Inferior parietal cortex (tissue), 1 donor: ENCODE measurements at regions not wholly inside any gene's neighbourhood (a gene's known extent, or its start where the extent isn't known, plus 50 kb on each side); places are given as distances from the start of the nearest gene placed in this dataset.
"Not testable (repeated sequence)": the region's sequence is repeated elsewhere in the genome, so short reads cannot be mapped to it uniquely, and the experiment has no call there.

ENCODE experiments used
- DNase-seq: peaks from one replicate; pipeline ENCODE4 v3.0.0-alpha.2; 2016; ENCODE audit errors: extremely low spot score

- DNase-seq, result no peak
Measured at GRCh38 chr1:82154219-82154970, 353.7 kb downstream of the ADGRL2 start.

GRCh38 chr1:82153752-82154151, 353.0 kb downstream of the ADGRL2 start:
- no peak for DNase-seq

DNA sequence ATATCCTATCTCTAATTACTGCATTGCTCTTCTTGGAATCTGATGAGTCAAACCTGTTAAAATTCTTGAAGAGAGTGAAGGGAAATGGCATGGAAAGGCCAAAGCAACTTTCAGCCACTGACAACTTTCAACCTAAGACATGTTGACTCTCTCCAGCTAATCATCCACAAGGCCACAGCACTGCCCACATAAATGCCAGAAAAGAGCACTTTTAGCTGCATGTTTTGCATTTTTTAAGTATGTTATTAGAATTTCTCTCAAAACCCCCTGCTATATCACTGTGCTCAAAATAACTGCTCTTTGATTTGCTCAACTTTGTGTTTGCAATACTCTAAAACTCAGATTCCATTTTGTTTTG, 352.5 kb downstream of the ADGRL2 start:
- no peak for DNase-seq

DNA sequence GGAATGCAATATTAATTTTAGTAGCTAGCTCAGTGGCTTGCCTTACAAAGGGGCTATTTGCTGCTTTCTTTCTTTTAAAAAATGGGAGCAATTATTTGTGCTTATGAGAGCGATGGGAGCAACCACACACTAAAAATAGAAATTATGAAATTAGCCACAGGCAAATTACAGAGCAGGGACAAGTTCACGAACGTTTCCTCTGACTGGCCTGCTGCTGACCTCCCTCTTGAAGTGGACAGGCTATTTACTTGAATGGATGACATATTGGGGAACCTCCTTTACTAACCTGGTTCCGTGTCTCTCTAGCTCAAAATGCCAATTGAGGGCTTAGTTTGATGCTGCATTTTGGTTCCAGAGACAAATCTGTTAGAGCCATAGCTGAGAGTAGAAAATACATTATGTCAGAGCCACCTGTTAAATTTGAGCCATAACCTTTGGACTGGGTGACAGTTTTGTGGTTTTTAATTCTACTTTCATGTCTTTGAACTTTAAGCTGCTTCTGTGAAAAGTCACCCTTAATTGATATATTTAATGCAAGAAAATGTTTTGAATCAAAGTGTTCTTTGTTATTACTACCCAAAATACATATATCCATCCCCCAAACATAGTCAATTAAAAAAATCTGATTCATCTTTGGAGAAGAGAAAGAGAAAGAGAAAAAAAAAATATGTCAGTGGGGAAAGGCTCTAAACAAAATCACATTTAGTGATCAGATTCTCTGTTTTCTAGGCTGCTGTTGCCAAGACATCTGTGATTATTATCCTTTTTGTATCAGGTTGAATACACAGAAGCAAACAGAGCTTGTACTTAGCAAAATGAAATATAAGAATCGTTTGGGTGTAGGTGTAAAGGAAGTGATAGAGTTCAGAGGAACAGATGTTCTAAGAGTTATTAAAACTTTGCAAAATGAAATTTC, 351.9 kb downstream of the ADGRL2 start:
- DNase-seq, result no peak

DNA sequence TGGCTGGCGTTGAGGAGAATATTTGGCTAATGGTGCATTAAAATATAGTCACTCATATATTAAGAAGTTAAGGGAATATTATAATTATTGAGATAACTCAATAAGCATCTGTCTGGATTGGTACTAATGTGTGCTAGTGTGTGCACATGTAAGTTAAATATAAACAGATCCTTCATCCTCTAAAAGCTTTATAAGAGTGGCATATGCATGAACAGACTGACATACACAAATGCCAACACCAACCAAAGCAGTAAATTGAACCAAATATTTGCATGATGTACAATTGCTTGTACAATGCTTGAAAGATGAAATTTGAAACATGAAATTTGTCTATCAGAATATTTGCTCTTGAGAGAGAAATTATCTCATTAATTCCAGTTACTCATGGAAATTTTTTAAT, 344.9 kb downstream of the ADGRL2 start:
- no peak for DNase-seq

- DNase-seq, result no peak
Measured at GRCh38 chr1:82143108-82143833, 342.5 kb downstream of the ADGRL2 start.

- DNase-seq, result no peak
Measured at GRCh38 chr1:82141390-82141789, 340.7 kb downstream of the ADGRL2 start.

DNA sequence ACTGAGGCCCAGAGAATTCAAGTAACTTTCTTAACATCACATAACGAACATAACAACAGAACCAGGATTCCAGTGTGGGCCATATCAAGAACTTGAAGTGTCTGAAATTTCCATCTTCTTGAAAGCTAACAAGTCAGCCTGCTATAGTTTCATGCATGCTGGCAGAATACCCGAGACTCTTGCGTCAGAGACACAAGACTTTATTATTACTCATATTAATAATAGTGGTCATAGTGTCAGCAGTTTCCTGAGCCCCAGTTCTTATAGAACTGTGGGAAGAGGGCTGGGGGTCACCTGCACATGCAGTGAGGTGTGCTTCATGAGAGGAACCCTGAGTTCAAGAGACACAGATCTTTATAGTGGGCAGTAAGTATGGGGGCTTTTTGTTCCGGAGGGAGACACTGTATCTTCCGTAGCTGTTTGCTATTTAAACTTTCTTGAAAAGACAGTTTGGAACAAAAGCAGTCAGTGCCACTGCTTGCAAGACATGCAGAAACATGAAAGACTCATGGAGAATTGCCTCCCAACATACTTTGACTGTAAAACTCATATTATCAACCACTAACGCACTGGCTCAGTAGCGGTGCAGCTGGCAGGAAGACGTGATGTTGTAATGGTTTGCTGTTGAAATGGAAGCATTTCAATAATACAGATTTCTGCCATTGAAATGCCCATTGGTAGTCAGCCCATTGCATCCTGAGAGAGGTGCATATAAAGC, 339.2 kb downstream of the ADGRL2 start:
- no peak for DNase-seq

DNA sequence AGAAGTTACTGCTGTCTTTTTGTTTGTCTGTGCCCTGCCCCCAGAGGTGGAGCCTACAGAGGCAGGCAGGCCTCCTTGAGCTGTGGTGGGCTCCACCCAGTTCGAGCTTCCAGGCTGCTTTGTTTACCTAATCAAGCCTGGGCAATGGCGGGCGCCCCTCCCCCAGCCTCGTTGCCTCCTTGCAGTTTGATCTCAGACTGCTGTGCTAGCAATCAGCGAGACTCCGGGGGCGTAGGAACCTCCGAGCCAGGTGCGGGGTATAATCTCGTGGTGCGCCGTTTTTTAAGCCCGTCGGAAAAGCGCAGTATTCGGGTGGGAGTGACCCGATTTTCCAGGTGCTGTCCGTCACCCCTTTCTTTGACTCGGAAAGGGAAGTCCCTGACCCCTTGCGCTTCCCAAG, 335.6 kb downstream of the ADGRL2 start:
- not testable (repeated sequence) for DNase-seq

DNA sequence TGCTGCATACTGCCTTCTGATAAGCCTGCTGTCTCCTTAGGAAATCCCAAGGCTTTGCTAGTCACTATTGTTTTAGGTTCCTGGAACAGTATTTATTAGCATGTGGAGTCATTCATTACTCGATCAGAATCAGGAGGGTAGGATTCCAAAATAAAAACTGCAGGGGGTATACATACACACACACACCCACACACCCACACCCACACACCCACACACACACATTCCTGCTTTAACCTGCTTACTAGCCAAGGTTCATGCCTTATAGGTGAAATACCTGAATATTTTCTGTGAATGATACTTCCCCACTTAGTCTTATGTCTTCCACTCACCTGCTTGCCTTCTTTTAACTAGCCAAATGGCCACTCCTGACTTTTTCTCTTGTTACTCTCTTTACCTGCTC, 325.1 kb downstream of the ADGRL2 start:
- DNase-seq, result no peak

GRCh38 chr1:82125119-82125518, 324.4 kb downstream of the ADGRL2 start:
- DNase-seq, result no peak

- no peak for DNase-seq
Measured at GRCh38 chr1:82121421-82121820, 320.7 kb downstream of the ADGRL2 start.

GRCh38 chr1:82116105-82116504, 315.4 kb downstream of the ADGRL2 start:
- no peak for DNase-seq

DNA sequence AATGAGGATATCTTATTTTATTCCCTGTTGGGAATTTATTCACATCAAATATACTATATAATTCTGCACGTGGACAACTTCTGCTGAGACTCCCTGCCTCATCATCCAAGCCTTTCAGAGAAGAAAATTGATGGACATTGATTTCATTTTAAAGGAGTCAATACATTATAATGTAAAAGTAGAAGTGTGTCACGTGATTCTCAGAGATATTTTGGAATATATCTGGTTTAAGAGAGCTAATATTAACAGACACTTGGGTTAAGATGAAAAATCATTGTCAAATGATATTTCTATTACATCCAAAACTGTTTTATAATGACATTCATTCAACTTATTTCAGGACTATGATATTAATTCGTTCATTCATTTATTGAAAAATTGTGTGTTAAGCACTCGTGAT, 314.2 kb downstream of the ADGRL2 start:
- no peak for DNase-seq

GRCh38 chr1:82110366-82111254, 309.9 kb downstream of the ADGRL2 start:
- no peak for DNase-seq

DNA sequence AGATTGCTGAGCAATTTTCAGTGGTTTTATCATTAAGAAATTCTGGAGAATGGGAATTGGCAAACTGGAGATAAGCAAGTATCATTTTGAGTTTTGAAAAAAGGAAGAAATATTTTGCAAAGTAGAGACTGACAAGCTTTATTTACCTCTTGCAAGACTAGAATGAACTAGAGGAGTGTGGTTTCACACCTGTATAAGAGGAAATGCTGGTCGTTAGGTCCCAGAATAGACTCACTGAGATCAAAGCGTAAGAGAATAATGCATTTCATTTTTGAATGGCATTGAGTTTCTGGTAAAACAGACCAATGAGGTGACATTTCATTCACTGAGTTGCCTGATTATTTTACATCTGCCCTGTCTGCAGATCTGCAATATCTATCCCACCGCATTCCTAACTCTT, 308.1 kb downstream of the ADGRL2 start:
- no peak for DNase-seq

DNA sequence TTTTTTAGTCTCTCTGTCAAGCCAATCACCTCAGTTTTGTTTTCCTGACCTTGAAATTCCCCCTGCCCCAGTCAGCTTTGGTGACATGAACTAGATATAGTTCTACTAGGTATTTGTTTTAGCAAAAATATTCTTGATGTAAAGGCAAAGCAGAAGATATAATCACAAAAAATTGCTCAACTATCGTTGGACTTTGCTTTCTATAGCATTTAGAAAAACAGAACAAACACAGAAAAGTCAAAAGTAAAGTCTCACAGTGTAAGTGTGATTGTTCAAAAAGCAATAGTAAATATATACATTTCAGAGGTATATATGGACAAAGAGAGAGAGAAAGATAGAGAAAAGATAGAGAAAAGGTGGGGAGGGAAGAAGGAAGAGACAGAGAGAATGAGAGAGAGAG, 305.9 kb downstream of the ADGRL2 start:
- DNase-seq, result no peak

DNA sequence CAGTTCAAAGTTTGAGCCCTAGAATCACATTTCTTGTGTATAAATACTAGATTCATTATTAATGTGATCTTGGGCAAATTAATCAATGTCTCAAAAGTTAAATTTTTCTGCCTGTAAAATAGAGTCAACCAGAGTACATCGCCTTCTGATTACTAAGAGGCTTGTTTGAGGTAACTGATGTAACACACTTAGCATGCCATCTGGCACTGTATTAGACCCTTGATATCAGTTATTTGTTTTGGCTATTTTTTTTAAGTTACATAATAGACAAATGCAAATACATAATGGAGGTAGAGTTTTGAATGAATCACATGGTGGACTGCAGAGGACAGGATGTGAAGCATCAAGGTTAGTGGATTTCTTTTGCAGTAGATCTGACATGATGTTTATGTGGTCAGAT, 298.4 kb downstream of the ADGRL2 start:
- no peak for DNase-seq

DNA sequence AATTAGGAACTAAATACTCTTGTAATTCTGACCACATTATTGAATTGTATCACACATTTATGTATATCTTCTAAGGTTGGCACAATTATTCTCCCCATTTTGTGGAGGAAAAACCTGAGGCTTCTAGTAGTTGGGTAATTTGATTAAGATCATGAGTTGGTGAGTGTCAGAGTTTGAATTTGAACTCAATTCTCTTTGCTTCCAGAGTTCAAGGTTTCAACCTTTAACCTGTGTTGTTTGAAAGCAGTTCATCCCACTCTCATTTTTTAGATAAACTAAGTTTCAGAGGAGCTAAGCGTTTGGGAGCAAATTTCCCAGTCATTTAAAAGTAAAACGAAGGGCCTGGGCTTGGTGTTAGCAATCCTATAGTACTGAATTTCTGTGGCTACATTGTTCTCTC, 293.4 kb downstream of the ADGRL2 start:
- no peak for DNase-seq

DNA sequence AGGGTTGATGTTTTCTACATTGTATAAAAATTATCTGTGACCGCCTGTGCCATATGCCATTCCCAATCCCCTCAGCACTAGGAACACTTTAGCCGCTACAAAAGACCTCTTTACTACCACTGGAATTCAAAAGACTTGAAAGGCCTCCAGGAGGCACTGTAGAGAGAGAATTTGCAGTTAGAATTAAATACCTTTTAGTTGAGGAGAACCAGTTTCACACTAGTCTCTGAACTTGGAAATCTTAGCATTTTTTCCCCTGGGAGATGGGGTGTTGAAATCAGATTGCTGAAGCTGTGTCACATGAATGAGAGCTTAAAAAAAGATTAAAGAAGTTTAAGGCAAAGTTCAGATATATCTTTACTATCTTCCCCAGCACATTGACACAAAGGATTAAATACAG, 291.0 kb downstream of the ADGRL2 start:
- DNase-seq, result no peak

- no peak for DNase-seq
Measured at GRCh38 chr1:82091265-82091664, 290.5 kb downstream of the ADGRL2 start.
